GM18858 (cell line): ENCODE measurements at regions not wholly inside any gene's neighbourhood (a gene's known extent, or its start where the extent isn't known, plus 50 kb on each side); places are given as distances from the start of the nearest gene placed in this dataset.

Experiments used
- ATAC-seq: cut with Tn5 transposase; IDR thresholded peaks from one replicate; pipeline ENCODE4 v1.9.1; 2021; ENCODE audit not compliant: unreplicated experiment

DNA sequence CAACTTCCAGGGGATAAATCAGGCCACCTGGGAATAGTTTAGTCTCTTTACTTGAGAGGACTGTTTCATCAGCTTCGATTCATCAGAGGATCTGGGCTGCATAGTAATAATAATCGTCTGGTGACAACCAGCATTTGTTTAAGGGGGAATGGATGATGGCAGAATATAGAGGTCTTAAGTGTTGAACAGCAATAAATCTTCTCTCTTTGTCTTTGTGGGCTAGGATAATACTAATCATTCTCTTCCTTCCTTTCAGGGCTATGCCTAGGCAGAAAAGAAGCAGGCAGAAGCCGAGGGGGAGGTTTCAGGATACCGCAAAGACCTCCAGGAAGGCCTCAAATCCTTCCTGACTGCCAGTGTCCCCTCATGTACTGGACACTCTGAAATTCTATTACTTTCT is 150.4 kb upstream of the GAREM1 start:
- no peak for ATAC-seq

- ATAC-seq: no peak
Observed at GRCh38 chr18:32618546-32618945, 147.9 kb upstream of the GAREM1 start.

DNA sequence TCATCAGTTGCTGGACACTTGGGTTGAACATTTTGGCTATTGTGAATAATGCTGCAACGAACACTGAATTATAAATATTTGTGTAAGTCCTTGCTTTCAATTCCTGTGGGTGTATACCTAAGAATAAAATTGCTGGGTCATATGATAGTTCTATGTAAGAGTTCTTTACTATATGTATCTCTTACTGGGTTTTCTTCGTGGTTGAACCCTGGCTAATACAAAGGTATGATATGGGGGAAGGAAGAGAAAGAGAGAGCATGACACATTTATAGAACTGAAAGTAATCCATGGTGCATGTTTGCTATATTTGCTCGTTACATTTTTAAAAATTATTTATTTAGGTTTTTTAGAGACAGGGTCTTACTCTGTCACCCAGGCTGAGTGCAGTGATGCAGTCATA is 143.1 kb upstream of the GAREM1 start:
- no peak for ATAC-seq

DNA sequence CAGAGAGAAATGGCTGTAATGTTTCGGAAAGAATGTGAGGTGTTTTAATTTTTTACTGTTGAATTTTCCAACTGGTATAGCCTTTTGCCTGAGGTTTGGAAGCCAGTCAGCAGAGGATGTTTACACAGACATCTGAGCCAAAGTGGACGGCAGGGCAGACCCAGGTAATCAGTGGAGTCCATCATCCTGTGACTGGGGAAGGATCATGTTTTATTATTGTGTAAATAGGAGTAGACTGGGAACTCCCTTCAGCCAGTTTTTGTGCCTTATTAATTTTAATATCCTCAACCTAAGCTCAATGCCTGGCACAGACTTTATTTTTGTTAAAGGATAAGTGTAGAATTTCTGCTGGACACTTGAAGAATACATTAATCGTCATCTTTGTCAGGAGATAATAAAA is 142.0 kb upstream of the GAREM1 start:
- no peak for ATAC-seq

- no peak for ATAC-seq
Observed at GRCh38 chr18:32610176-32610575, 139.5 kb upstream of the GAREM1 start.

DNA sequence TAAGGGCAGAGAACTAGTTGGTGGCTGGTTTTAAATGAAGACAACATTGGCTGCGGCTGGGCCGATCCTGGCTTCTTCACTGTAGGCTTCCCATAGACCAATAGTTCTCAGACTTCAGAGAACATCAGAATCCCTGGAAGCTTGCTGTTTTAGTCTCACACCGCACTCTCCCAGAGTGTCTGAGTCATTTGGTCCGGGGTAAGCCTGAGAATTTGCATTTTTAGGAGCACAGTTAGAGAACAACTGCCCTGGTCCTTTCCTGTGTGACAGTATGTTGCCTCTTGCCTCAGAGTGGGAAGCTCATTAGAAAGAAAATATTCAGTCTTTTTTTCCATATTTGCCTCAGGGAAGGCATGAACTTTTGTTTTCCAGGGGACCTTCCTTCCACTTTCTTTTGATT is 137.1 kb upstream of the GAREM1 start:
- no peak for ATAC-seq

- ATAC-seq: no peak
Observed at GRCh38 chr18:32598144-32598543, 127.5 kb upstream of the GAREM1 start.

GRCh38 chr18:32596501-32596900 is 125.8 kb upstream of the GAREM1 start:
- no peak for ATAC-seq

DNA sequence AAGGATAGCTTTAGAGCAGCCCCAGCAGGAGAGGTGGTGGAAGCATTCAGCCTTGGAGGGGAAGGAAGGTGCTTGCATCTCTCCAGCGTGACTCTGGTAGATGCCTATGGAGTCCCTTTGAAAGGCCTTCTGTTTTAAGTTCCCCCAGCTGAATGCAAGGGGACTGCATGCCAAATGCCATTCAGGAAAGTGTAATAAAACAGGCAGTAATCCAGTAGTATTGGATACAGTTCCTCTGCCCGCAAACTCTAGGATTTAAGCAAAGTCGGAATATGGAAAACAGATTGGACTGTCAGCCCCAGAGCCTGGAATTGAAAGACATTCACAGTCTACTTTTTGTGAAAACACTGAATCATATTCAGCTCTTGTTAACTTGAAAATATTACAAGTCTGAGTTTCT is 125.2 kb upstream of the GAREM1 start:
- ATAC-seq: no peak

DNA sequence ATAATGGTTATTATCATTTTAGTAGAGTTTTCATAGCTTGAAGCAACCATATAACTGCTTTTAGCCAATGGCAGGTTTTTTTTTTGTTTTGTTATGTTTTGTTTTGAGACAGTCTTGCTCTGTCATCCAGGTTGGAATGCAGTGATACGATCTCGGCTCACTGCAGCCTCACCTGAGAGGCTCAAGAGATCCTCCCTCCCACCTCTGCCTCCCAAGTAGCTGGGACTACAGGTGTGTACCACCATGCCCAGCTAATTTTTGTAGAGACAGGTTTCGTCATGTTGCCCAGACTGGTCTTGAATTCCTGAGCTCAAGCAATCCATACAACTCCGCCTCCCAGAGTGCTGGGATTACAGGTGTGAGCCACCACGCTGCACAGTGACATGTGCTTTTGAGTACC is 117.5 kb upstream of the GAREM1 start:
- no peak for ATAC-seq

- ATAC-seq: no peak
Observed at GRCh38 chr18:32583431-32583830, 112.7 kb upstream of the GAREM1 start.

GRCh38 chr18:32582455-32582854 is 111.8 kb upstream of the GAREM1 start:
- ATAC-seq: no peak

- no peak for ATAC-seq
Observed at GRCh38 chr18:32577561-32577960, 106.9 kb upstream of the GAREM1 start.

DNA sequence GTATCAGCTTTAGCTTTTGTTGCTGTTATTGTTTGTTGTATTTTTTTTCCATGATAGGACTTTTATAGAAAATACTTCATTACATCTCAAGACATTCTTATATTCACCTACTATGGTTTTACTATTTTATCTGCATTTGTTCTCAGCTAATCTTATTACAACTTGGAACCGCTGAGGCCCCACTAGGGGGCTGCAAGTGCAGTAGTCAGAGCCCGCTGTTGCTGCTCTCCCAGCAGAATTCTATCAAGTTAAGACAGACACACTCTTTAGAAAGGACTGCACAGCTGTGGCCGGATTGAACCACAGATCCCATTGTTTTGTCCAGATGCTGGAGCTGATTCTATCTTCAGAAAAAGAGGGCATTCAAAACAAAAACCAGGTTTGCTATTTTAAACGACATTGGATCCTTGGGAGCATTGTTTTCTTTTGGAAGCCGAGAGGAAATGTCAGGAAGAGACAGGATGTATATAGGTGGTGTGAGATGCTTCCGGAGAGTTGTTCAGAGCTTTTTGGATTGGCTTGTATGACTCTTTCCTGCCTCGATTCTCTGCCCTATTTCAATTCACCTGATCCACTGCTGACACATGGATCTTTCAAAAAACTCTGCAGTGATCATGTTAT is 105.7 kb upstream of the GAREM1 start:
- ATAC-seq: no peak

DNA sequence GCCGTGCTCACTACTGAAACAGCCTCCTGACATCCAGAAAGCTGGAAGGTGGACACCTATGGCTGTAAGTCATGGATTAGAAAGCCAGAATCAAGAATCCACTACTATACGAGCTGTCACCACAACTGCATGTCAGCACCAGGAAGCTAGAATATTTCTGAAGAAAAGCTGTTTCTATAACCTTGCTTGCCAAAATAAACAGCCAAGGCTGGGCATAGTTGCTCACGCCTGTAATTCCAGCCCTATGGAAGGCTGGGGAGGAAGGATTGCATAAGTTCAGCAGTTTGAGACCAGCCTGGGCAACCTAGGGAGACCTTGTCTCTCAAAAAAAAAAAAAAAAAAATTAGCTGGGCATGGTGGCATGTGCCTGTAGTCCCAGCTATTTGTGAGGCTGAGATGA is 96.3 kb upstream of the GAREM1 start:
- no peak for ATAC-seq

GRCh38 chr18:32553640-32554365 is 83.1 kb upstream of the GAREM1 start:
- no peak for ATAC-seq

GRCh38 chr18:32553174-32553573 is 82.5 kb upstream of the GAREM1 start:
- no peak for ATAC-seq

DNA sequence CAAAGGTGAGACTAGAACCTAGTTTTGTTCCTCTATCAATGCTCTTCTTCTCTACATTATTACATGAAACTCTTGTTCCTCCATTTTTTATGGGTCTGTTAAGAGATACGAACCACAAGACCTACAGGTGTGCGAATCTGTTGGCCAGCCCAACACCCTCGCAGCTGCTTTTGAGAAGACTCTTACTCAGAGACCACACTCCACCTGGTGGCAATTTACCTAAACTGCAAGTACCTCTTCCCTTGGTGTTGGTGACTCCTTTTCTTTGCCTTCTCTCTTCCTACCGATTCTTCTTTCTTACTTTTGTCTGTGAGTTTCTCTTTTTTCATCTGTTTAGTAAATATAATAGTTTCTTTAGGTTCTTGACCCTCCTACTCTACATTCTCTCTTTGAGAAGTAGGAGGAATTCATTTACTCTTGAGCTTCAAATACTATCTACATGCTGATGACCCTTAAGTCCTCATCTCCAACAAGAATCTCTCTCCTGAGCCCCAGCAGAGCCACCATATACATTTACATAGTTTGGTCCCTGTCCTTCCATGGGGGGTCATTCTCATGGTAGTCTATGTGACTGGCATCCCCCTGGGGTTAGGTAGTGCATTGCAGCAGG is 81.8 kb upstream of the GAREM1 start:
- ATAC-seq: peak; percentile 88

DNA sequence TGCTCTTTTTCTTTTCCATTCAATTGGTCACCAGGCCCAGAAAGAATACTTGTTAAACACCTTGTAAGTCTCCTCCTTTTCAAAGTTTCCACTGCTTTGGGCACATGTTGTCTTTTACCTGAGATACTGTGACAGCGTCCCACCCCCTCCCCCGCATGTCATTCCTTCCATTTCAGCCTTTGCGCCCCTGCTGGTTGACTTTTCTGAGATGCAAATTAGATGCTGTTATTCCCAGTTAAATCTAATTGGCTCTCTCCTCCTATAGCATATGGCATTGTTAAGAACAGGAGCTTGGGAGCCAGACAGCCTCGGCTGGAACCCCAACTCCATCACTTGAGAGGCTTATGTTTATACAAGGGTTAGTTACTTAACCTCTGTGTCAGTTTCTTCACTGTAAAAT is 80.3 kb upstream of the GAREM1 start:
- no peak for ATAC-seq

- peak; percentile 64 for ATAC-seq
Observed at GRCh38 chr18:32549248-32550110, 78.8 kb upstream of the GAREM1 start.

DNA sequence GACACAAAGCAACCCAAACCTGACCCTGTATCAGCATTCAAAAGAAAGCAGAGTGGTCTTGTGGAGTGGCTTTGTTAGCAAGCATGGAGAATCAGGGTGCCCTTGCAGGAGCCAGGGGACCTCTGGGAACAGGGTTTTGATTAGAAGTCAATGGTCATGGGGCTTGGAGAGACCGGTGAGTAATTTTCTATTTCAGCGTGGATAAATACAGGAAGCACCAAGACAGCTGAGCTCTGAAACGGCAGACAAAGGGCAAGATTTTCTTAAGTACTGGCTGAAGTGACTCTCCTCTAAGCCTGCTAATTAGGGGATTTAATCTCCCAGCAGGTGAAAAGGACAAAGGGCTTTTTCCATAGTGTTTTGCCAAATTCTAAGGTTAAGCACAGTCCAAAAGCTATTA is 78.0 kb upstream of the GAREM1 start:
- no peak for ATAC-seq

GRCh38 chr18:32545631-32546030 is 74.9 kb upstream of the GAREM1 start:
- ATAC-seq: no peak
